Trophoblast cell (in vitro differentiated cells and primary cell): ENCODE measurements at regions not wholly inside any gene's neighbourhood (a gene's known extent, or its start where the extent isn't known, plus 50 kb on each side); places are given as distances from the start of the nearest gene placed in this dataset.

ENCODE experiments used
- DNase-seq, 2 donors: peaks; one replicate each; pipeline ENCODE4 v3.0.0-alpha.2; 2016
- H2AFZ ChIP-seq: 2 replicates; pipeline ENCODE4 v1.6.1; 2013; ENCODE audit warnings: low read length, moderate library complexity, mild to moderate bottlenecking; ENCODE audit not compliant: insufficient read depth, poor library complexity
- H2AK5ac ChIP-seq: 2 replicates; pipeline ENCODE4 v1.6.1; 2013; ENCODE audit warnings: mild to moderate bottlenecking, low read length
- H2BK120ac ChIP-seq: 2 replicates; pipeline ENCODE4 v1.6.1; 2013; ENCODE audit warnings: low read length, mild to moderate bottlenecking, moderate library complexity; ENCODE audit not compliant: insufficient read depth, poor library complexity
- H2BK12ac ChIP-seq: 2 replicates; pipeline ENCODE4 v1.6.1; 2013; ENCODE audit warnings: mild to moderate bottlenecking, low read length, moderate library complexity
- H2BK5ac ChIP-seq: 2 replicates; pipeline ENCODE4 v1.6.1; 2013; ENCODE audit warnings: low read length, low read depth, moderate library complexity, mild to moderate bottlenecking; ENCODE audit not compliant: poor library complexity
- H3K14ac ChIP-seq: 2 replicates; pipeline ENCODE4 v1.6.1; 2013; ENCODE audit warnings: mild to moderate bottlenecking, low read length
- H3K18ac ChIP-seq: 2 replicates; pipeline ENCODE4 v1.6.1; 2013; ENCODE audit warnings: mild to moderate bottlenecking, low read length
- H3K23ac ChIP-seq: 2 replicates; pipeline ENCODE4 v1.6.1; 2013; ENCODE audit warnings: low read length
- H3K27ac ChIP-seq: 2 replicates; pipeline ENCODE4 v1.5.1; 2013; ENCODE audit warnings: low read depth, mild to moderate bottlenecking, inconsistent platforms, low read length, moderate library complexity
- H3K27me3 ChIP-seq: 2 replicates; pipeline ENCODE4 v1.6.1; 2013; ENCODE audit warnings: inconsistent platforms, mild to moderate bottlenecking, low read length, moderate library complexity; ENCODE audit not compliant: insufficient read depth
- H3K36me3 ChIP-seq, 2 experiments: 1 replicate in 1 of 2; 2 replicates in 1 of 2; pipeline ENCODE4 v1.6.1; 2013; ENCODE audit warnings: low read length in 2 of 2, mild to moderate bottlenecking in 2 of 2, moderate library complexity in 1 of 2; ENCODE audit not compliant: insufficient read depth in 2 of 2, control insufficient read depth in 1 of 2
- H3K4ac ChIP-seq: 2 replicates; pipeline ENCODE4 v1.6.1; 2013; ENCODE audit warnings: low read depth, mild to moderate bottlenecking, low read length, moderate library complexity
- H3K4me1 ChIP-seq, 2 experiments: 1 replicate in 1 of 2; 2 replicates in 1 of 2; pipeline ENCODE4 v1.6.1; 2013; ENCODE audit warnings: low read length in 2 of 2, mild to moderate bottlenecking in 2 of 2, moderate library complexity in 1 of 2; ENCODE audit not compliant: insufficient read depth in 2 of 2, control insufficient read depth in 1 of 2
- H3K4me2 ChIP-seq: 2 replicates; pipeline ENCODE4 v1.6.1; 2013; ENCODE audit warnings: inconsistent platforms, mild to moderate bottlenecking, low read length, moderate library complexity
- H3K4me3 ChIP-seq: 2 replicates; pipeline ENCODE4 v1.5.1; 2013; ENCODE audit warnings: mild to moderate bottlenecking, low read depth, low read length, inconsistent platforms
- H3K79me1 ChIP-seq: one replicate; pipeline ENCODE4 v1.6.1; 2013; ENCODE audit warnings: low read length
- H3K79me2 ChIP-seq: 2 replicates; pipeline ENCODE4 v1.6.1; 2013; ENCODE audit warnings: low read length, mild to moderate bottlenecking; ENCODE audit not compliant: control insufficient read depth, insufficient read depth, poor library complexity
- H3K9ac ChIP-seq: 2 replicates; pipeline ENCODE4 v1.6.1; 2013; ENCODE audit warnings: mild to moderate bottlenecking, low read length
- H3K9me3 ChIP-seq: 2 replicates; pipeline ENCODE4 v1.6.1; 2013; ENCODE audit warnings: low read depth, mild to moderate bottlenecking, control low read depth, inconsistent platforms, low read length; ENCODE audit not compliant: insufficient read depth
- H4K12ac ChIP-seq: 2 replicates; pipeline ENCODE4 v1.6.1; 2013; ENCODE audit warnings: low read depth, mild to moderate bottlenecking, low read length, moderate library complexity
- H4K8ac ChIP-seq: 2 replicates; pipeline ENCODE4 v1.6.1; 2013; ENCODE audit warnings: low read depth, mild to moderate bottlenecking, low read length, moderate library complexity
- H4K91ac ChIP-seq: one replicate; pipeline ENCODE4 v1.6.1; 2013; ENCODE audit warnings: low read depth, mild to moderate bottlenecking, low read length, moderate library complexity
- WGBS: extraction: QIAGEN DNeasy Blood & Tissue Kit; methylation state at CpG from one replicate; pipeline ENCODE4 v1.1.7; 2013; ENCODE audit warnings: missing lambda C conversion rate; ENCODE audit not compliant: insufficient read length, insufficient coverage; ENCODE audit errors: extremely low coverage; 5-methylcytosine and 5-hydroxymethylcytosine counted together

DNA sequence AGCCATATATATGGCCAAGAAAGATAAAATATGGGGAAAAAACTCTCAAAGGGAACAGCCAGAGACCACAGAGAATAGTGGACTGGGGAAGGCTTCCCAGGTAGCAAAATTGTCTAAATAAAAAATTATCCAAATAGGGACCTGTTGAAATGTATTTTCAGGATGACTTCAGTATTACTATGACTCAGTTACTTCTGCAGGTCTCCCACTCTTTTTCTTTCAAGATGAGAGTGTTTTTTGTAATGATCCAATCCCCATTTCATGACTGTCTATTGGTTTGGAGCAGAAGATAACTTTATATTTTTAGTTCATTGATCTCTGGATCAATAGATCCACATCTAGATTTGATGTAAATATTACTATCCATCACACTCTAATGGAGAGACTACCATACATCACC lies 372.1 kb upstream of the EMCN start:
- DNase-seq = no peak
- no peaks in the 10 kb centered on the region for H3K79me2 ChIP-seq
- no peak overlapping the region for H2AFZ ChIP-seq
- no peaks in the 10 kb centered on the region for H3K36me3 ChIP-seq
- H2AK5ac ChIP-seq = no peak overlapping the region
- no peaks in the 10 kb centered on the region for H3K4me1 ChIP-seq
- H2BK5ac ChIP-seq = no peak overlapping the region
- no peak overlapping the region for H3K27ac ChIP-seq
- no peak overlapping the region for H4K12ac ChIP-seq
- H3K27me3 ChIP-seq = no peaks in the 10 kb centered on the region
- H2BK120ac ChIP-seq = no peak overlapping the region
- H3K9ac ChIP-seq = no peak overlapping the region
- H3K4ac ChIP-seq = no peak overlapping the region
- H2BK12ac ChIP-seq = no peak overlapping the region
- no peak overlapping the region for H3K4me3 ChIP-seq
- H3K9me3 ChIP-seq = no peaks in the 10 kb centered on the region
- no peak overlapping the region for H3K23ac ChIP-seq
- no peak overlapping the region for H3K4me2 ChIP-seq
- no peak overlapping the region for H4K91ac ChIP-seq
- no peak overlapping the region for H3K14ac ChIP-seq
- H3K79me1 ChIP-seq = no peaks in the 10 kb centered on the region
- H3K18ac ChIP-seq = no peak overlapping the region
- no peak overlapping the region for H4K8ac ChIP-seq

DNA sequence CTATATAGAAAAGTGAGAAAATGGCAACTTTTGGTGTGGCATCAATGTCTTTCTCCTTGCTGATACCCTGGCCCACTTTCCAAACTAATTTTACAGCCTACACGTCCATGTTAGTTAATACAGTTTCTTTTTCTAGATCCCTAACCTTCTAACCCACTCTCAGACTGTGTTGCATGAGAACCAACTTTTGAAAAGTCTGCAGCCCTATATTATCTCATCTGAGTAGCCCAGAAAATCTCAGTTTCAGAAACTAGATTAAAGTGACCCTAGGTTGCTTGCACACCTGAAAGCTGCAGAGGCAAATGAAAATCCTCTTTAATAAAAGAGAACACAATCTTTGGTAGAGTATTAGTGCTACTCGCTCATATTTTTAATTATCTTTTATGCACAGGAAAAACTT lies 371.6 kb upstream of the EMCN start:
- H3K4me1 ChIP-seq = no peaks in the 10 kb centered on the region
- WGBS = no CpG with 5 or more reads among the region's 2 CpGs
- no peak overlapping the region for H4K91ac ChIP-seq
- H3K18ac ChIP-seq = no peak overlapping the region
- no peak overlapping the region for H3K4me2 ChIP-seq
- H2BK5ac ChIP-seq = no peak overlapping the region
- no peaks in the 10 kb centered on the region for H3K79me2 ChIP-seq
- H3K4ac ChIP-seq = no peak overlapping the region
- H3K4me3 ChIP-seq = no peak overlapping the region
- H3K9ac ChIP-seq = no peak overlapping the region
- DNase-seq = no peak
- no peaks in the 10 kb centered on the region for H3K36me3 ChIP-seq
- no peak overlapping the region for H3K27ac ChIP-seq
- no peak overlapping the region for H2BK120ac ChIP-seq
- H3K23ac ChIP-seq = no peak overlapping the region
- H2AFZ ChIP-seq = no peak overlapping the region
- no peaks in the 10 kb centered on the region for H3K27me3 ChIP-seq
- H3K9me3 ChIP-seq = no peaks in the 10 kb centered on the region
- H3K14ac ChIP-seq = no peak overlapping the region
- H4K12ac ChIP-seq = no peak overlapping the region
- no peak overlapping the region for H4K8ac ChIP-seq
- no peak overlapping the region for H2AK5ac ChIP-seq
- no peaks in the 10 kb centered on the region for H3K79me1 ChIP-seq
- H2BK12ac ChIP-seq = no peak overlapping the region

DNA sequence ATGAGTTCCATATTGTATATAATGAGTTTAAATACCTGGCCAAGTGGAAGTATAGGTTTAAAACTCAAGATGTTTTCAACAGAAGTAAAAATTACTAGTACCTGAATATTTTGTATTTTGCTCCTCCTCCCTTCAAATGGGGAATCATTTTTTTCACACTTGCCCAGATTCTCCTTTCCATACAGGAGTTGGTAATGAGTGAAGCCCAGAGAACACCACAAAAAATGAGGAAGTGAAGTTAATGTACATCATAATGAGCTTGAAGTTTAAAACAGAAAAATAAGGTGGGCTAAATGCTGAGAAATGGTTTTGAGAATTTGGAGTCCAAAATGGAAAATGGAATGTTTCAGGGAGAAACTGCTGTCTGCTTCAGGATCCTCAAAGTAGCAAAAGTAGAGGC lies 364.8 kb upstream of the EMCN start:
- H3K36me3 ChIP-seq = no peaks in the 10 kb centered on the region
- H3K4me1 ChIP-seq = peaks cover 0 to 4% of the 10 kb centered on the region in 2 experiments
- no peak overlapping the region for H2BK12ac ChIP-seq
- H3K18ac ChIP-seq = no peak overlapping the region
- no peak overlapping the region for H3K23ac ChIP-seq
- no peaks in the 10 kb centered on the region for H3K79me2 ChIP-seq
- no peak overlapping the region for H2AFZ ChIP-seq
- H3K14ac ChIP-seq = no peak overlapping the region
- no peaks in the 10 kb centered on the region for H3K79me1 ChIP-seq
- DNase-seq = no peak
- no peak overlapping the region for H4K91ac ChIP-seq
- H4K12ac ChIP-seq = no peak overlapping the region
- no peak overlapping the region for H2BK120ac ChIP-seq
- no peak overlapping the region for H3K4me2 ChIP-seq
- no peaks in the 10 kb centered on the region for H3K9me3 ChIP-seq
- no peaks in the 10 kb centered on the region for H3K27me3 ChIP-seq
- no peak overlapping the region for H3K27ac ChIP-seq
- no peak overlapping the region for H2AK5ac ChIP-seq
- H2BK5ac ChIP-seq = no peak overlapping the region
- H3K4me3 ChIP-seq = no peak overlapping the region
- H3K4ac ChIP-seq = no peak overlapping the region
- H3K9ac ChIP-seq = no peak overlapping the region
- H4K8ac ChIP-seq = no peak overlapping the region

DNA sequence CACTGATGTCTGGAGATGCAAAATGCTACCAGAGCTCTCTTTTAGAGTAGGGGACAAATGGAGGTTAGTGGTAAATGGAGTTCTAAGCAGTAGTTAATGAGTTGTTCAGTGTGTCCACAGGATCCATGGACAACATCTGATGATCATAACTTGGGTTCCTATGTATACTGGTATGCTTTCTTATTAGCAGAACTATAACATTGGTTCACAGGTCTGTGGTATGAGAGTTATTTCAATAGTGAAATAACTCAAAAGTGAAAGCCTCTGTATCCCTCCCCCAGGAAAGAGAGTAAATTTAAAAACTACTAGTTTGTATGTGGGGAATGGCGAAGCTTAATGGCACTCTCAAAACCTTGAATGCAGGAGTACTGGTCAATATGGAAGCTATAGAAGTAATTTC lies 363.5 kb upstream of the EMCN start:
- Histone ChIP-seq H3K9ac (no peak overlapping the region), H3K27ac (no peak overlapping the region), H3K4me2 (no peak overlapping the region), H4K12ac (no peak overlapping the region), H3K27me3 (no peaks in the 10 kb centered on the region), H2AFZ (no peak overlapping the region), H3K18ac (no peak overlapping the region), H3K14ac (no peak overlapping the region), H4K91ac (no peak overlapping the region), H2AK5ac (no peak overlapping the region), H3K23ac (no peak overlapping the region), H2BK5ac (no peak overlapping the region), H4K8ac (no peak overlapping the region), H3K4me1 (peaks cover 0 to 4% of the 10 kb centered on the region in 2 experiments), H3K79me1 (no peaks in the 10 kb centered on the region), H3K9me3 (no peaks in the 10 kb centered on the region), H2BK120ac (no peak overlapping the region), H3K79me2 (no peaks in the 10 kb centered on the region), H2BK12ac (no peak overlapping the region), H3K4ac (no peak overlapping the region), H3K36me3 (no peaks in the 10 kb centered on the region), H3K4me3 (no peak overlapping the region)
- no peak for DNase-seq
- WGBS = no CpG with 5 or more reads among the region's 1 CpG

DNA sequence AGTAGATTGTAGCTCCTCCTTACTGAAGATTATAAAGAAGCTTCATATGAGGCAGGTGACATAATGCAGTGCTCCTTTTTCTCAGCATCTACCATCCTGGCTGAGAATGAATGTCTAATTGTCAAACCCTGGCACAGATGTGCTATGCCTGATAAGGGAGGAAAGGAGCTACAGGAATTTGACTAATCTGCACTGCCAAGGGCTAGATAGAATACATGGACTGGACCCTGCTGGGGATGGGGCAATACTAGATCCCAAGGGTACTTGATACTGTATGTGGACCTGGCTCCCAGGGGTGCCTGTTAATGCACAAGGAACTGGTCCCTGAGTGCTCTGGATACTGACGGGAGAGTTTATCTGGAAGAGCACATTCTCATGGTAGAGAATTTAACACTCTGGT lies 362.2 kb upstream of the EMCN start:
- no peak overlapping the region for H3K4me2 ChIP-seq
- no peak overlapping the region for H3K18ac ChIP-seq
- H3K36me3 ChIP-seq = no peaks in the 10 kb centered on the region
- H3K79me2 ChIP-seq = no peaks in the 10 kb centered on the region
- H3K4me3 ChIP-seq = no peak overlapping the region
- DNase-seq = peak in 1 of 2 donors; percentile 38
- H2AK5ac ChIP-seq = no peak overlapping the region
- no peak overlapping the region for H4K12ac ChIP-seq
- no peak overlapping the region for H4K8ac ChIP-seq
- no peak overlapping the region for H3K23ac ChIP-seq
- no peaks in the 10 kb centered on the region for H3K9me3 ChIP-seq
- H3K79me1 ChIP-seq = no peaks in the 10 kb centered on the region
- no peak overlapping the region for H2BK12ac ChIP-seq
- H3K27me3 ChIP-seq = no peaks in the 10 kb centered on the region
- H3K14ac ChIP-seq = no peak overlapping the region
- WGBS = no CpG with 5 or more reads among the region's 1 CpG
- H3K27ac ChIP-seq = no peak overlapping the region
- H4K91ac ChIP-seq = no peak overlapping the region
- no peak overlapping the region for H3K9ac ChIP-seq
- H3K4me1 ChIP-seq = peaks cover 0 to 4% of the 10 kb centered on the region in 2 experiments
- H2AFZ ChIP-seq = no peak overlapping the region
- no peak overlapping the region for H2BK5ac ChIP-seq
- no peak overlapping the region for H2BK120ac ChIP-seq
- no peak overlapping the region for H3K4ac ChIP-seq
